ENCODE measurements at regions not wholly inside any gene's neighbourhood (a gene's known extent, or its start where the extent isn't known, plus 50 kb on each side); places are given as distances from the start of the nearest gene placed in this dataset.

DNA sequence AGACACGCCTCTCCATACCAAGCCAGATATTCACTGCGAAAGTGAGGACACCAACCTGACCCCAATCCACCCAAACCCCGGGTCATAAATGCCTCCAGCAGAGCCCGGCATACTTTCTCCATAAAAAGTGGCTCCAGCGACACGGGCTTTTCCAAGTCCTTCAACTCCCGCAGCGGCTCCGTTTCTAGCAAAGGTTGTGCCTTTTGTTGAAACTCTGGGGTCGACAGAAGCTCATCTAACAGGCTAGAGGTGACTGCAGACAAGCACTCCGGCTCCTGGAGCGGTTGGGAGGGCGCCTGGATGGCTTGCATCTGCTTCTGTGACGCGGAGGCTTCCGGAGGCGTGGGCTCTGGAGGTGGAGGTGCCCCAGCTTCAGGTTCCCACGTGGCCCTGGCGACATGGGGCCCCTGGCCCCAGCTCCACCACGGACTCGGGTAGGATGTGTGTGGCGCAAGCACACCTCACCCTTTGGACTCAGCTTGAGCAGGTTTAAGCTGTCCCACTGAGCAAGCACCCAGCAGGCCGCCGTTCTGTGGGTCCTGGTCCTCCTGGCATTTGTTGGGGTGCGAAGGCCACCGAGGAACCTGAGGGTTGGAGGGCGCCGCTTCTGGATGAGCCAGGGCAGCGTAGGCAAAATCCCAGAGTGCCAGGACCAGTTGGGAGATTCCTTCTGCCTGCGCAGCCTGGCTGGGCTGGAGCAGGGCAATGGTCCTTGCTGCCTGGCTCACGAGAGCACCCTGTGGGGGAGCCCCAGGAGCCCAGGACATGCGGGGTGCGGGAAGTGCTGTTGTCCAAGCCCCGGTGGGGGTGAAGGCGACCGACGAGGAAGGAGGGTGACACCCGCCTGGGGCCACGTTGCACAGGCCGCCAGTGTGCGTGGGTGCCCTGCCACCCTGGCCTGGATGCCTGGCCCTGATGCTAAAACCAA is 186.3 kb downstream of the ALG10 start:
- no peak for TF ChIP-seq EZH2 (IDR thresholded peaks at IDR 0.05)
- no peak for TF ChIP-seq POLR2AphosphoS5 (IDR thresholded peaks at IDR 0.05; ENCODE audit: borderline replicate concordance, low read depth, low read length)
